CD14-positive monocyte (primary cell): ENCODE measurements at regions not wholly inside any gene's neighbourhood (a gene's known extent, or its start where the extent isn't known, plus 50 kb on each side); places are given as distances from the start of the nearest gene placed in this dataset.
A peak's percentile ranks its signal among the peaks of the same experiment; 100 is the strongest.

Experiments
- DNase-seq, 3 donors: peaks; one replicate each; pipeline ENCODE4 v3.0.0-alpha.2; 2011 to 2022
- H2AFZ ChIP-seq: 2 replicates; pipeline ENCODE4 v1.6.0; 2012; ENCODE audit warnings: mild to moderate bottlenecking, low read depth, low read length, inconsistent platforms; ENCODE audit not compliant: insufficient read depth, poor library complexity, severe bottlenecking
- H3K27ac ChIP-seq, 2 donors: 1 replicate in 1 of 2; 2 replicates in 1 of 2; pipeline ENCODE4 v1.5.1; 2012 to 2013; ENCODE audit warnings: low read length in 2 of 2, control low read depth in 1 of 2, inconsistent platforms in 1 of 2, low read depth in 1 of 2, mild to moderate bottlenecking in 1 of 2
- H3K27me3 ChIP-seq, 2 donors: one replicate each; pipeline versions ENCODE4 v1.6.0 to v1.6.1; 2011 to 2013; ENCODE audit warnings: low read length in 2 of 2; ENCODE audit not compliant: control insufficient read depth in 2 of 2, insufficient read depth in 2 of 2
- H3K36me3 ChIP-seq, 2 donors: replicated peaks in 1 of 2; 1 replicate in 1 of 2; 2 replicates in 1 of 2; pipeline versions ENCODE4 v1.5.1 to v1.6.1; 2012 to 2013; ENCODE audit warnings: low read length in 2 of 2, control low read depth in 1 of 2, inconsistent platforms in 1 of 2, mild to moderate bottlenecking in 1 of 2; ENCODE audit not compliant: insufficient read depth in 2 of 2, control insufficient read depth in 1 of 2
- H3K4me1 ChIP-seq, 2 donors: 1 replicate in 1 of 2; 2 replicates in 1 of 2; pipeline versions ENCODE4 v1.5.1 to v1.6.1; 2012 to 2013; ENCODE audit warnings: low read length in 2 of 2, control low read depth in 1 of 2, inconsistent platforms in 1 of 2, mild to moderate bottlenecking in 1 of 2, moderate library complexity in 1 of 2; ENCODE audit not compliant: insufficient read depth in 2 of 2, control insufficient read depth in 1 of 2
- H3K4me2 ChIP-seq: replicated peaks from 2 replicates; pipeline ENCODE3; 2012; ENCODE audit warnings: low read length, moderate library complexity, mild to moderate bottlenecking; ENCODE audit not compliant: poor library complexity, severe bottlenecking; ENCODE audit errors: extremely low read depth
- H3K4me3 ChIP-seq, 3 experiments: fragments of 200-600 bp in 1 of 3; sonication (generic) in 1 of 3; replicated peaks in 1 of 3; 1 replicate in 2 of 3; 2 replicates in 1 of 3; pipeline ENCODE4 v1.5.1; 2011 to 2013; ENCODE audit warnings: low read length in 3 of 3, mild to moderate bottlenecking in 3 of 3, control low read depth in 2 of 3, low read depth in 2 of 3, inconsistent platforms in 1 of 3, moderate library complexity in 1 of 3
- H3K79me2 ChIP-seq: 2 replicates; pipeline ENCODE4 v1.6.0; 2012; ENCODE audit warnings: mild to moderate bottlenecking, control low read depth, inconsistent platforms, low read length, moderate library complexity; ENCODE audit not compliant: insufficient read depth
- H3K9ac ChIP-seq: 2 replicates; pipeline ENCODE4 v1.6.0; 2017; ENCODE audit warnings: low read length, mild to moderate bottlenecking; ENCODE audit not compliant: insufficient read depth, poor library complexity, severe bottlenecking
- H3K9me3 ChIP-seq, 2 donors: replicated peaks in 1 of 2; 1 replicate in 1 of 2; 2 replicates in 1 of 2; pipeline versions ENCODE4 v1.5.1 to v1.6.1; 2012 to 2013; ENCODE audit warnings: low read length in 2 of 2, control low read depth in 1 of 2; ENCODE audit not compliant: control insufficient read depth in 1 of 2, insufficient read depth in 1 of 2
- H4K20me1 ChIP-seq: 2 replicates; pipeline ENCODE4 v1.6.0; 2012; ENCODE audit warnings: mild to moderate bottlenecking, low read length, control low read depth, moderate library complexity; ENCODE audit not compliant: insufficient read depth
- H3K27ac Mint-ChIP-seq, 7 donors: one replicate each; pipeline ENCODE4 v1.8.0; 2020; ENCODE audit warnings: mild to moderate bottlenecking in 7 of 7, mixed read lengths in 7 of 7, moderate library complexity in 6 of 7, inconsistent platforms in 2 of 7
- H3K27me3 Mint-ChIP-seq, 3 donors: one replicate each; pipeline ENCODE4 v1.8.0; 2021 to 2022; ENCODE audit warnings: low read depth in 3 of 3, mild to moderate bottlenecking in 3 of 3, mixed read lengths in 3 of 3, moderate library complexity in 3 of 3, inconsistent platforms in 1 of 3
- H3K36me3 Mint-ChIP-seq, 2 donors: one replicate each; pipeline ENCODE4 v1.8.0; 2020; ENCODE audit warnings: mixed read lengths in 2 of 2, inconsistent platforms in 1 of 2, mild to moderate bottlenecking in 1 of 2
- H3K4me1 Mint-ChIP-seq: one replicate; pipeline ENCODE4 v1.8.0; 2020; ENCODE audit warnings: mild to moderate bottlenecking, mixed read lengths
- H3K4me3 Mint-ChIP-seq, 2 donors: one replicate each; pipeline ENCODE4 v1.8.0; 2020; ENCODE audit warnings: mild to moderate bottlenecking in 2 of 2, mixed read lengths in 2 of 2, moderate library complexity in 1 of 2
- H3K9me3 Mint-ChIP-seq, 7 donors: one replicate each; pipeline ENCODE4 v1.8.0; 2020 to 2022; ENCODE audit warnings: mixed read lengths in 7 of 7, mild to moderate bottlenecking in 6 of 7, moderate library complexity in 6 of 7, inconsistent platforms in 2 of 7
- WGBS: methylation state at CpG from one replicate; pipeline ENCODE4 v1.1.5; 2013; ENCODE audit warnings: missing lambda C conversion rate; ENCODE audit not compliant: insufficient coverage; 5-methylcytosine and 5-hydroxymethylcytosine counted together
- intact Hi-C, 2 donors: fragments of 100-400 bp; cut with micrococcal nuclease; formaldehyde crosslinking; loops; one replicate each; pipeline versions ENCODE4 v1.15.0 to v1.15.1; 2023
- TF ChIP-seq, protein P1 (sequence below): fragments of 200-600 bp; IDR thresholded peaks from one replicate; pipeline ENCODE4 v1.8.0; 2022; ENCODE audit warnings: antibody characterized with exemption, mild to moderate bottlenecking

DNA sequence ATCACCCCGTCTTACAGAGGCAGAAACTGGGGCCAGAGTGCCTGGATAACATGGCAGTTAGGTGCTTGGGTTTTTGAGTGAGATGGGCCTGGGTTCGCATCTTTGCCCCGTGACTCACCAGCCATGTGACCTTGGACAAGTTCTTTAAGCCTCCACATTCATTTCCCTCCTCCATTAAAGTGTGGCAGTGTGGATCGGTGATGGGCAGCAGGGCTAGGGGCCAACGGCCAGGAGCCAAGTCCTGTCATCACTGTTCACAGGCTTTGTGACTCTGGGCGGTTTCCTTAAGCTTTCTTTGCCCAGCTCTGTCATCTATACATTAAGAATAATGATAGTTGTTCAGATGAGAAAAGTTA is 85.5 kb upstream of the PMEPA1 start:
- Histone ChIP-seq H3K9me3 (no peaks in the 10 kb centered on the region), H2AFZ (no peak overlapping the region), H3K27me3 (no peaks in the 10 kb centered on the region), H3K36me3 (no peaks in the 10 kb centered on the region), H3K79me2 (no peaks in the 10 kb centered on the region), H4K20me1 (no peaks in the 10 kb centered on the region), H3K4me1 (no peaks in the 10 kb centered on the region), H3K9ac (no peak overlapping the region), H3K4me3 (no peak overlapping the region), H3K27ac (no peak overlapping the region), H3K4me2 (no peak overlapping the region)
- H3K27ac Mint-ChIP-seq: no peak overlapping the region
- no peak for DNase-seq
- H3K9me3 Mint-ChIP-seq: peaks cover 0 to 4% (median 0%) of the 10 kb centered on the region in 7 donors
- no peak overlapping the region for H3K4me3 Mint-ChIP-seq
- H3K36me3 Mint-ChIP-seq: no peaks in the 10 kb centered on the region
- intact Hi-C loops: no loop called here
- no peaks in the 10 kb centered on the region for H3K4me1 Mint-ChIP-seq
- peaks cover 2 to 3% (median 2%) of the 10 kb centered on the region in 3 donors for H3K27me3 Mint-ChIP-seq
- TF ChIP-seq, protein P1, sequence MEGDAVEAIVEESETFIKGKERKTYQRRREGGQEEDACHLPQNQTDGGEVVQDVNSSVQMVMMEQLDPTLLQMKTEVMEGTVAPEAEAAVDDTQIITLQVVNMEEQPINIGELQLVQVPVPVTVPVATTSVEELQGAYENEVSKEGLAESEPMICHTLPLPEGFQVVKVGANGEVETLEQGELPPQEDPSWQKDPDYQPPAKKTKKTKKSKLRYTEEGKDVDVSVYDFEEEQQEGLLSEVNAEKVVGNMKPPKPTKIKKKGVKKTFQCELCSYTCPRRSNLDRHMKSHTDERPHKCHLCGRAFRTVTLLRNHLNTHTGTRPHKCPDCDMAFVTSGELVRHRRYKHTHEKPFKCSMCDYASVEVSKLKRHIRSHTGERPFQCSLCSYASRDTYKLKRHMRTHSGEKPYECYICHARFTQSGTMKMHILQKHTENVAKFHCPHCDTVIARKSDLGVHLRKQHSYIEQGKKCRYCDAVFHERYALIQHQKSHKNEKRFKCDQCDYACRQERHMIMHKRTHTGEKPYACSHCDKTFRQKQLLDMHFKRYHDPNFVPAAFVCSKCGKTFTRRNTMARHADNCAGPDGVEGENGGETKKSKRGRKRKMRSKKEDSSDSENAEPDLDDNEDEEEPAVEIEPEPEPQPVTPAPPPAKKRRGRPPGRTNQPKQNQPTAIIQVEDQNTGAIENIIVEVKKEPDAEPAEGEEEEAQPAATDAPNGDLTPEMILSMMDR: no peak
- 100% methylated on average over 1 of the region's 6 CpGs for WGBS

DNA sequence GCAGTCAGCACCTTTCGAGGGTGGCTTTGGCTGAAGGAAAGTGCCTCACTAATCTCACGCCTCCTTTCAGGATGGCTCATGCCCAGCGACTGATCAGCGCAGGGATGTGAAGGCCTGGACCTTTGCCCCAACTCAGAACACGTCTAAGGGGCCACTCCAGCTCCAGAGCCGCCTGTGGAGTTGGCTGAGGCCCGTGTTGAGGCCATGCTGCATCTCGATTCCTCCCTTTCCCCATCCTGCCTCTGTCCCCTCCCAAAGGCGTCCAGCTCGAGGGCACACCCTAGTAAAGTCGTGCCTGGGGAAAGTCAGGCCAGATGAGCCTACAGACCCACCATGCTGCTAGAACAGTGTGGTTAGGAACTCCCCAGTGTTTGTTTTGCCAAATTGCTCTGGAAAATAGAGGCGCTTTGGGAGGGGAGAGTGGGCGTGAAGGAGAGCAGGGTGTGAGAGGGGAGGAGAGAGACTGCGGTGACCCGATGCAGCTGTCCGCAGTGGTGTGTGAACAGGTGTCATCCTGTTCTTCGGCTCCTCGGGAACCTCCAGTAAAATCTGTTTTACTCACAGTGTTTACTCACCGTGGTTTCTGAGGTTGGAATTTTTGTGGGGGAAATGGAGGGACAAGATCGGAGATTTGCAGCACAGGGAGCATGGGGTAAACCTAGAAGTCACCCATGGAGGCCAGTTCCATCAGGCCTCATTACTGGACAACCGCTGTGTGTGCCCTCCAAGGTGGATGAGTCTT is 85.0 kb upstream of the PMEPA1 start:
- H3K27me3 ChIP-seq: no peaks in the 10 kb centered on the region
- no peak overlapping the region for H3K4me2 ChIP-seq
- H3K4me3 ChIP-seq: no peak overlapping the region
- H3K36me3 ChIP-seq: no peaks in the 10 kb centered on the region
- H3K9me3 ChIP-seq: no peaks in the 10 kb centered on the region
- no peaks in the 10 kb centered on the region for H3K79me2 ChIP-seq
- 94% methylated on average over 14 of the region's 21 CpGs for WGBS
- H3K4me1 ChIP-seq: no peaks in the 10 kb centered on the region
- Mint-ChIP-seq H3K27ac (peak overlapping the region in 1 of 7 donors; percentile 69), H3K36me3 (no peaks in the 10 kb centered on the region), H3K4me1 (no peaks in the 10 kb centered on the region), H3K9me3 (peaks cover 0 to 4% (median 0%) of the 10 kb centered on the region in 7 donors), H3K4me3 (no peak overlapping the region), H3K27me3 (peaks cover 2 to 3% (median 2%) of the 10 kb centered on the region in 3 donors)
- TF ChIP-seq, protein P1: no peak
- H2AFZ ChIP-seq: no peak overlapping the region
- H3K9ac ChIP-seq: no peak overlapping the region
- no peak overlapping the region for H3K27ac ChIP-seq
- no peak for DNase-seq
- no peaks in the 10 kb centered on the region for H4K20me1 ChIP-seq
- intact Hi-C loops: no loop called here
